ENCODE measurements at regions not wholly inside any gene's neighbourhood (a gene's known extent, or its start where the extent isn't known, plus 50 kb on each side); places are given as distances from the start of the nearest gene placed in this dataset.
"Not testable (repeated sequence)": the region's sequence is repeated elsewhere in the genome, so short reads cannot be mapped to it uniquely, and the experiment has no call there.

DNA sequence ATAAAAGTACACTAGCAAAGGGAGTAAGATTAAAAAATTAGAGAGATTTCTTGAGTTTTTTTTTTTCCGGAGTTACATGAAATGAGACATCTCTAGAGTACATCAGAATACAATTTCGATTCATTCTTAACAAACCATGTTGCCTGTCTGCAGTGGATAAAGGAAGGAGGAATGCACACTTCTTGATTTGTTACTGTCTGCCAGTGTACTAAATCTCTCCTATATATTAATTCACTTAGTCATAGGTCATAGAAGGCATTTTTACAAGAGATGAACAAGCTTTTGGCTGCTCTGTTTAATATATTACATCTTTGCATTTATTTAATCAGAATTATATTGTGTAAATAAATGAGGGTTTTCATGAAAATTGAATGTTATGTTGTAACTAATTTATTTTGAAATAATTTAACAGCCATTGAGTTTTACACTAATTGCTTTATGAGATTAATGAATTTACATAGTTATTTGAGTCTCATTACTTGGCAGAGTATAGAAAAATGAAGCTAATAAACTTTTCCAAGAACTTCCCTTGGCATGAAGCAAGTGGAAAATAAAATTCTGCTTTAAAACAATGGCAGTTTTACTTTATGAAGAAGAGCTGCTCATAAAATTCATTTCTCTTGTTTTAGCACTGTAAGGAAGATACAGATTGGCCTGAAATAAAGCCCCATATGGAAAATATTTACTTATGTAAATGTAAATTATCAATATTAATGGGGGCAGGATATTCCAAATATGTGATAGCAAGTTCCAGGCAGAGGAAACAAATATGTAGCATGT, 1284.7 kb downstream of the BRINP3 start:
- DNase-seq (ENCODE audit: low read depth in 3 of 3), result no peak

DNA sequence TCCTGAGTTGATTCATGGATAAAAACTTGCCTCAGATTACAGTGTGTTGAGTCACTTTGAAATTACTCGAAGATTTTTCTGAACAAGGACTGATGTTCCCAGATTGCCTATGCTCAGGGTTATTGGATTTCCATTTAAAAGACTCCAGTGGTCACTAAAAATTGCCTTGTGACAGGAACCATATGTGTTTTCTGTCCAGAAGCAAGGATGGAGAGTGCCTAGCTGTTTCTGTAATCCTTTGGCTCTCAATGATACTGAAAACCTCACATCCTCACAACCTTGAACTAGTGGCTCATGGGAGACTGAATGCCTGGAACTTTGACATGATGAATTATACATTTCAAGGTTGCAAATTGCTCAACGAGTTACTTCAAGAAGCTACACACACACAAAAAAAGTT, 1271.8 kb downstream of the BRINP3 start:
- DNase-seq (ENCODE audit: low read depth in 3 of 3), result no peak

DNA sequence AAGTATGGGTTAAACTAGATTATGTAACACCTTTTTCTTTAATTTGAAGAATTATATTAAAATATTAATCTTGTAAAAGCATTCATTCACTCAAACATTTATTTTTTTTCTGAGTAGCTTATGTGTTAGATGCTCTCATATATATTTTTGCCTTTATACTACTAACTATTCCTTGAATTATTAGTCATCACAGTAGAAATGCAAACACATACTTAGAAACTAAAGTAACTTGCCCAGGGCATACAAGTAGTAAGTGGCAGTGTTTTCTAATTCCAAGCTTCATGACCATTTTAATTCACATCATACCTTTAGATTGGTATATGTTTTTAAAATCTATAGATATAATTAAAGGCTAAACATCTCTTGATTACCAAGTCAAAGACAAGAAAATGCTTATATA, 1271.0 kb downstream of the BRINP3 start:
- no peak for DNase-seq (ENCODE audit: low read depth in 3 of 3)

DNA sequence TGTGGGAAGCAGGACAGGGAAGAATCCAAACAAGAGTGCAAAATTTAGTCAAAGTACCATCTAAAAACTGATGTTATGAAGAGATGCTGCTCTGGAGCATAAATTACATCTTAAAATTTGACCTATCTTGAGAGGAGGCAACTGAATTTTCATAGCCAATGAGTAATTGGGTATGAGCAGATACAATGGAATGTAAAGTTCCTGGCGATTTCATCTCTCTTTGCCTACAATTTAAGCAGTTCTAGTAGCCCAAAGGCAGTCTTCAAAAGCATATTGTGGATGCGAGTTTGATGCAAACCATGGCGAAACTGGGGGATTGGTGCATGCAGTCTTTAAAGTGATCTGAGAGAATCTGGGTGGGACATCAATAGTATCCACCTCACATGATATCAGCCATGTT, 1265.9 kb downstream of the BRINP3 start:
- DNase-seq (ENCODE audit: low read depth in 3 of 3), result no peak

DNA sequence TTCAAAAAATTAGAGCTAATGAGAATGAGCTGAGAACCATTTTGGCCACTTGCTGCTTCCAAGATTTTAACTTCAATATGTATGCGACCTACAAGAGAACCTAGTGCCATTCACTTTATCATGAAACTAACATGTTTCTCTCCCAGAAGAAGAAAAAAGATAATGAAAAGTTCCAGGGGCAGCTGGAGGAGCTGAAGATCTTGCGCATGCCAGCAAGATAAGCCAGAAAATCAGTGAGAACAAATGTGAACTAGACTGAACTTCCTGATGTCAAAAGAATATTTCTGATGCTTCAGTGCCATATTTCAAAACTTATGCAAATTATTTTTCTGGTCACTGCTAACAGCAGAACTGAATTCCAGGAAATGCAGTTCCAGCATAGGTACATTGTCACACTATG, 1265.1 kb downstream of the BRINP3 start:
- DNase-seq (ENCODE audit: low read depth in 3 of 3), result no peak

DNA sequence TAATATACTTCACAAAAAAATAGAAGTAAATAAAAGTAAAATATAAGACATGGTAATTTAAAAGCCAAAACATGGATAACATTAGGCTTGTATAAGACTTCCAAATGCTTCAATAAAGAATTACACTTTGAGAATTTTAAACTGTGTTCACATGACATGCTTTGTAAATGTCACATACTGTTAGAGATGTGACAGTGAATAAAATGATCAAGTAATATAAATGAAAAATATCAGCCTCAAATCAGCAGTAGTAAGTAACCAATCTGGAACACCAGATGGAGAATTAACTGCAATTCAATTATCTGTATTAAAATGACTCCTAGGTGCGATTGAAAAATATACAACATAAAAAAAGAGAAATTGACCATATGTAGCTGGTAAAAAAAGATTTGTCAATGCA, 1260.8 kb downstream of the BRINP3 start:
- DNase-seq (ENCODE audit: low read depth in 3 of 3), result no peak

DNA sequence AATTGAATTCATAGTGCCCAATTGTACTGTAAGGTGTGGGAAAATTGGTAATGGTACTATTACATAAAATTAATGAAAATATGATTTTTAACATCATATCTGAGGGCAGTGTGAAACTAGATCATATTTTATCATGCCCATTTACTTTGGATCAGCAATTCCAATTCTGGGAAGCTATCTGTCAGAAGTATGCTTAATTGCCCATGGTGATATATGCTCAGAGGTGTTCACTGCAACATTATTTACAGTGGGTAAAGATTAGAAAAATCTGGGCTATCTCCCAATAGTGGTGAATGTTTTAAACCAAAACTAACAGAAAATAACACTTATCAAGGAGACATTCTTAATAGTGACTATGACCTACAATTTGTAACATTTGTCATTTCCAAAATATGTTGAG, 1260.0 kb downstream of the BRINP3 start:
- DNase-seq (ENCODE audit: low read depth in 3 of 3), result no peak

DNA sequence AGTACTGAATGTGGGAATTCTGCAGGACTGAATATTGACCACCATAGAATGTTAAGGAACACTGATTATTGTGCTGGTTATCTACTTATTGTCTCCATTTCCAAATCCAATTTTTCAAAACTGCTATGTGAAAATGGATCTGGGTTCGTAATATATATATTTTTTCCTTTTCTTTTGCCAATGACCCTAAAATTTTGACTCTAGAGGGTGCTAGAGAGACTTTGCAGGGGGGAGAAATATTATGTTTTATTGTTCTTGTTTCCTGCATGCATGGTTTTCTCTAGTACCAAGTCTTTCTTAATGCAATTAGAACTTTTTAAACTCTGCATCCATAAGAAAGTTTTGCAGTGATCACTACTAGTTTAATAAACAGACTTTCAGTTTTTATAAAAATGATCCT, 1256.9 kb downstream of the BRINP3 start:
- DNase-seq (ENCODE audit: low read depth in 3 of 3), result no peak

DNA sequence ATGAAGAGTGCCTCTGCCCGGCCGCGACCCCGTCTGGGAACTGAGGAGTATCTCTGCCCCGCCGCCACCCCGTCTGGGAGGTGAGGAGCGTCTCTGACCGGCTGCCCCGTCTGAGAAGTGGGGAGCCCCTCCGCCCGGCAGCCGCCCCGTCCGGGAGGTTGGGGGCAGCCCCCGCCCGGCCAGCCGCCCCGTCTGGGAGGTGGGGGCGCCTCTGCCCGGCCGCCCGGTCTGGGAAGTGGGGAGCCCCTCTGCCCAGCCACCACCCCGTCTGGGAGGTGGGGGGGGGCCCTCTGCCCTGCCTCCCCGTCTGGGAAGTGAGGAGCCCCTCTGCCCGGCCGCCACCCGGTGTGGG, 1251.9 kb downstream of the BRINP3 start:
- DNase-seq (ENCODE audit: low read depth in 3 of 3), result not testable (repeated sequence)

DNA sequence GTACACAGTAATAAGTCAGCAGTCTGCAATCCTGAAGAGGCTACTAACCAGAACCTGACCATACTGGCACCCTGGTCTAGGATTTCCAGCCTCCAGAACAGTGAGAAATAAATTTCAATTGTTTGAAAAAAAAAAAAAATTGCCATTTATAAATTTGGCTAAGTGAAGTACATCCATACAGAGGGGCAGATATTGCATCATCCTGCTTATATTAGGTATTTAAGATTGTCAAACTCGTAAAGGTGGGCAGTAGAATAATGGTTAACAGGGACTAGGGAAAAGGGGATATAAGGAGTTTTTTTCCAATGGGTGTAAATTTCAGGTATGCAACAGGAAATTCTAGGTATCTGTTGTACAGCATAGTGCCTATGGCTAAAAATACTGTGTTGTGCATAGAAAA, 1250.9 kb downstream of the BRINP3 start:
- no peak for DNase-seq (ENCODE audit: low read depth in 3 of 3)

DNA sequence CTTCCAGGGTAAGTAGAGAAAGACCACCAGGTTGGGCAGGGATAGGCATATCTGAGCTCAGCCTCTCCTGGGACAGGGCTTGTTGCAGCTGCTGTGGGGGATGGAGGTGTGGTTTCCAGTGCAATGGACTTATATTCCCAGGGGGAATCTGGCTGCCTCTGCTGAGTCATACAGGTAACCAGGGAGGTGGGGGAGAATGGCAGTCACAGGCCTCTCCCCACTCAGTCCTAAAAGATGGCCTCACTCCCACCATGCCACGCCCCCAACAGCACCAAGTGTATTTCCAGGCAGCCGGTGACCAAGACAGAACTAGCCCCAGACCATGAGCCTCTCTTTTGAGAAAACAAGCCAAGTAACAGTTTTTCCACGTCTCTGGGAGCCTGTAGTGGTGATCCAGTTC, 1240.7 kb downstream of the BRINP3 start:
- no peak for DNase-seq (ENCODE audit: low read depth in 3 of 3)

DNA sequence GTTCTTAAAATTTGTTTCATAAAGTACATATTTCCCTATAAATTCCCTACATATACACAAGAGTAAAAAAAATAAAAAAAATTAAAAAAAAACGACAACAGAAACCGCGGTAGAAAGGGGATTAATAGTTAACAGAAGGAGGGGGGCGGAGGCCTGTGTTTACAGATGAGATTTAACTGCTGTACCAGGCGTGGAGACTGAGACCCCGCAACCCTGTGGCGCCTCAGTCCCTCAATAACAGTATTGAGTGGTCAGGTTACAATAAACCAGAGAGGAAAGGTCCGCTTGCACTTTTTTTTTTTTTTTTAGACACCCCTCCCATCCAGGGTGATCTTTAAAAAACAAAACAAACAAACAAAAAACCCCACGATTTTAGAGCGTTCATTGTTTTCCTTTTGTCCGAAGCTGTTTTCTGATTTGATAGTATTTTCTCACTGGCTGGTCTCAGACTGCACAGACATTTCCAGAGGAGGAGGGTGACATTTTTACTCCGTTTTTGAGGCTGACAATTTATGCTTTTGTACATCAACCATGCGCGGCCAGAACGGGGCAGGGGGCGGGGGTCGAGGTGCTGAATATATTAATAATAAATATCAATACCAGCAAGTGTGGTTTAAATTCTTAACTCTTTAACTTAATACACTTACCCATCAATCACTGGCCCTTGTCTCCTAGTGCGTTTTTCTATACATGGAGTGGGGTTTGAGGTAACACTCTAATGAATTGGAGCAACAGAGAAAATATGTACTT, 1223.9 kb downstream of the BRINP3 start:
- no peak for DNase-seq (ENCODE audit: low read depth in 3 of 3)

DNA sequence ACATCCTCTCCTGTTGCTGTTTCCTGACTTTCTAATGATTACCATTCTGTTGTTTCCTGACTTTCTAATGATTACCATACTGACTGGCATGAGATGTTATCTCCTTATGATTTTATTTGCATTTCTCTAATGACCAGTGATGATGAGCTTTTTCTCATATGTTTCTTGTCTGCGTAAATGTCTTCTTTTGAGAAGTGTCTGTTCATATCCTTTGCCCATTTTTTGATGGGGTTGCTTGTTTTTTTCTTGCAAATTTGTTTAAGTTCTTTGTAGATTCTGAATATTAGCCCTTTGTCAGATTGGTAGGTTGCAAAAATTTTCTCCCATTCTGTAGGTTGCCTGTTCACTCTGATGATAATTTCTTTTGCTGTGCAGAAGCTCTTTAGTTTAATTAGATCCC, 1216.5 kb downstream of the BRINP3 start:
- DNase-seq (ENCODE audit: low read depth in 3 of 3), result not testable (repeated sequence)

DNA sequence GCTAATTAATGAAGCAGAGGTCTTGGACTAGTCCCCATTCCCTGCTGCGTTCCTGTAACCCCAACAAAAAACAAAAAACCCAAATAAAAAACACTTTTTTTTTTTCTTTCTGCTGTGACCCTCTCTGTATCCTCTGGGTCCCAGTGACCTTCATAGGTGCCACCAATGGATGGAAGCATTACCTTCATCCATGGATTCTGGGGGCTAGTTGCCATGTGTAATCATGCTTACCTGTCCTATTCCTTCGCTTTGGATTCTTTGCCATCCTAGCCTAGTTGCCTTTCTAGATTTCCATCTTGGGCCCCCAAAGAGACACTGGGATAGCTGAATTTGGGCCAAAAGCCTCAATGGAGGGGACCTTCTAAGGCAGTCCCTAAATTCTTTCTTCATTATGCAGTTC, 1208.7 kb downstream of the BRINP3 start:
- DNase-seq (ENCODE audit: low read depth in 3 of 3), result no peak

DNA sequence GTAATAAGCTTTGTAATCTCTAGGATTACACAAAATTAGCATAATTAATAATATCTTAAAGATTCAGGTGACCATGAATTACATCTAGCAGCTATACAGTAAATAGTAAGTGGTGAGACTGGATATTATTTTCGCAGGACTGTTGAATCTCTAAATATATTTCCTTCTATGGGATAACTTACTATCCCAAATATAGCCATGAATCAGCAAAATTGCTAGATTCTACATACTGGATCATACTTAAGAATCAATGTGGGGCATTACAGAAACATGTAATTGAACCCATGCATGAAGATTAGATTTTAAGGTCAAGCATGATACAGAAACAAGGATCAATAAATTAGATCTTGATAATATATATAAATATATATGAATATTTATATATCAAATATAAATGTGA, 1203.4 kb downstream of the BRINP3 start:
- DNase-seq (ENCODE audit: low read depth in 3 of 3), result no peak

DNA sequence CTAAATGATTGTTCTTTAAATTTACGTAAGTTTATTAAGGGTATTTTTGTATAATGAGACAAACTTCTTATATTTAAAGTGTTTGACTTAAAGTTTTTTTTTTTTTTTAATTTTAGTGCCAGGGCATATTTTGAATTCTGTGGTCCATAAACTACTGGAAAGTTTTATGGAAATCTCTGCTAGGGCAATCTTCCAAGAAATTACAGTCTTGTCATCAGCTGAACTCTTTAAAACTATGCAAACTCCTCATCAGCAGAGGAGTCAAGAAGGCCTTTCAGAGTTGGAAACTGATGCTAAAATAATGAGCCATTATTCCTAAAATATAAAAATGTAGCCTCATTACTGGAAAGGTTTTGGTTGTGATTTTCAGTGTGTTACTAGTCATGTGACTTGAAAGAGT, 1201.9 kb downstream of the BRINP3 start:
- DNase-seq (ENCODE audit: low read depth in 3 of 3), result no peak

DNA sequence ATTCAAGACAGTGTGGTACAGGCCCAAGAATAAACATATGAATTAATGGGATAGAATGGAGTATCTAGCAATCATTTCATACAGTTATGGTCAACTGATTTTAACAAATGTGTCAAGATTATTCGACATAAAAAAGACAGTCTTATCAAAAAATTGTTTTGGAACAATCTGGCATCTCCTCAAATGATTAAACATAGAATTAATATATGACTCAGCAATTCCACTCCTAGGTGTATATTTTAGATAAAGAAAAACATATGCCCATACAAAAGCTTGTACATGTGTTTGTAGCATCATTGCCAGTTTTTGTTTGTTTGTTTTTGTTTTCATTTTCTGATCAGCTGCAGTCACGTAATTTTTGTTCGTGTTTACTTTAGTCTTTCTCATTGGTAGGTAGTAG, 1188.3 kb downstream of the BRINP3 start:
- no peak for DNase-seq (ENCODE audit: low read depth in 3 of 3)

DNA sequence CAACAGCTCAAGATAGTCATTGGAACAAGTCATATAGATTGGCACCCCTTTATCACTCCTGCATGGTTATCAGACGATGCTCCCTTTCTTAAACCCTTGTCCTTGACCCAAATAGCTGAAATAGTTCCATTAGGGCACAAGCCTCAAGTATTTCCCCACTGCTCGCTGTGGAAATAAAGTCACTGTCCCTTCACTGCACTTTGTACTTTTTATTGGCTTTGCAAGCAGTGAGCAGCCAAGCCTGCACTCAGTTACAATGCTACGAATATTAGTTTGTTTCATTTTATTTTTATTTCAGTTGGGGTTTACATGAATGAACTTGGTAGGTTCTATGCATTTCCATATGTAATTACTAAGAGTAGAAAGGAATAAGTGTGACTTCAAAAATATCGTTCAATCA, 1176.4 kb downstream of the BRINP3 start:
- no peak for DNase-seq (ENCODE audit: low read depth in 3 of 3)

DNA sequence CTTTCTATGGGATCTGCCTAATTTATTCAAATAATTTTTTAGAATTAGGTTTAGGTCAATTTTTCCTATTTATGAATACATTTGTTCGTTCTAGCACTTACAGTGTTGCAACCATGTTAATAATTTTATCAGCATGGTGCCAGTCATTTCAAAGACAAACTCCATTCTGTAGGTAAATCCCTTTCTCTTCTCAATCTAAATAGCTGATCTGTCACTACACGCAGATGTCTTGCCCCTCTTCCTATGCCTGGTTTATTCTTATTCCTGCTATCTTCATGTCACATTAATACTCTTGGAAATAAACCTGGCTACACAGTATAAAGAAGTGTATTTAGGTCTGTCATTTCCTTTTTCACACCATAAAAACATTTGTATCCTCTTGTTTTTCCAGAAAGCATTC, 1172.4 kb downstream of the BRINP3 start:
- DNase-seq (ENCODE audit: low read depth in 3 of 3), result no peak

DNA sequence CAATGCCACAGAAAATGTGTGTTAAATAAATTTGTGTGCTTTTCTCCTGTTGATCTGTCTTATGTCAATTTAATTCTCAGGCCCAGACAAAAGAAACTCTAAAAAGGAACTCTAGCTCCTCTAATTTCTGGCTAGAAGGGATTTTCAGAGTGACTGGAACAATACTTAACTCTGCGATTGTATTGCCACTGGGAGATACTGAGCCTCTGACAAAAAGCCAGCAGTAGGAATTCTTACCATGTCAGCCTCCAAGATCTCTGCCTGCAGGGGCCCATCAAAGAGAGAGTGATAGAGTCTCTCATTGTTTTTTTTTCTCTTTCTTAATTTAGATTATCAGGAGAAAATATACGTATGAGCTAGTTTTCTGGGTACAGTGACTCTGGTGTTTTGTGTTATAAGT, 1165.7 kb downstream of the BRINP3 start:
- no peak for DNase-seq (ENCODE audit: low read depth in 3 of 3)

DNA sequence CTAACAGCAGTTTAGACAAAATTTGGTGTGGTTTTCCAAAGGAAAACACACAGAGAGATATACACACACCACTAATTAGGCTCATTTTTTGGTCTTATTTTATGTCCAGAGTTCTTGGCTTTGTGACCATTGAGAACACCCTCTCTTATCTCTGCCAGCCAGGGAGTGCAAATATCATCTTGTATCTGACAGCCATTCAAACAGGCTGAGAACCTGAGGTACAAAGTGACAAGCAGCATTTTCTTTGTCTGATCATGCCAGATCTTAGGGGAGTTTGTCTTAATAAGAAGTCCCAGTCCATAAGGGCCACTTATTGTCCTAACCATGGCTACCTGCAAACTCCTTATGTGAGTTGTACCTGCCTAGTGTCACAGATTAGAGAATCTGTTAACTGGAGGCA, 1165.2 kb downstream of the BRINP3 start:
- no peak for DNase-seq (ENCODE audit: low read depth in 3 of 3)

DNA sequence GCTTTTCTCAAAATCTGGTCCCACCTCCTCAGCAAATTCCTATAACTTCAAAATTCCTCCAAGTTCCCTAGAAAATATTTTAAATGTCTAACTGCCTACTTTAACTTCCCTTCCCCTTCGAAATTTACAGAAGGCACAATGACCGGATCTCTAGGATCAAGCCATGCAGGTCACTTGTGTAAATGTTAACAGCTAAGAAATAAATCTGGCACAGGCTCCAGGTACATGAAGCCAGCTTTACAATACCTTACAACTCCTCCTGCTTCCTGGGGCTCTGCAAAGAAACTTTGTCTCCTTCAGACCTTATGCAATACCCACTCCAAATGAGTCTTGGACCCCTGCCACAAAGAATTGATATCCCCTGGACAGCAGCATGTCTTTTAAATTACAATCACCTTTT, 1164.2 kb downstream of the BRINP3 start:
- DNase-seq (ENCODE audit: low read depth in 3 of 3), result no peak

DNA sequence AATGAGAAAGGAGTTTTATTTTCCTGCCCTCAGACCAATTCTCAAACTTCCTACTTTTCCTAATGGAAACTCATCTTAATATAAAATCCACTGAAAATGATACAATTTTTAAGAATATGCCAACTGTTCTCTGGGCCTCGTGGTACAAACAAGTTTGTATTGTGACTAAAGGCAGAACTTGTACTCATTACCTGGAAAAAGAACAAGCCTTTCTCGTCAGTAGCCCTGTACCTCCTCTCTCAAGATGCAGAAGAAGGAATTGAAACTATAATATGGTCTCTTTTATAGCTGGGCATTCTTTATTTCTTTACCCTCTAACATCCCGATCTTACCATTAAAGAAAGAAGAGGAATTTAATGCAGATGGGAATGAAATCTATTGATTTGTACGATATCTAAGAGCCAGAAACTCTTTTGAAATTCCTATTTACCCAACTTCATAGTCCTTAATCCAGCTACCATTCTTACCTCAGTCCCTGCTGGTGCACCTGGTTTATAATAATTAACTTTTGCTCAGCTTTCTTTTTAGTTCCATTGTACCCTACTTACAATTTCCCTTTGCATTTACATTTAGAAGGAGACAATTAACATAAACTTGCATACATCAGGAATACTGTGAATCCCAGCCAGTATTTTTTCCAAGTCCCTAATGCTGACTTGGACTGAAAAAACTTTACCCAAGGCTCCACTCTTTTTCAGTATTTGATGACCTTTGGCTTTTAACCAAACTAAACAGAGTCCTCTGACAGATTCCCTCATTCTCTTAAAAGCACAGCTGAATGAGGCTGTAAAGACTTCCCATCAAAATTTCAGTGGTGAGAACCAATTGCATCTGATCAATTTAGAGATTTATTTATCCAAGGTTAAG, 1162.4 kb downstream of the BRINP3 start:
- DNase-seq (ENCODE audit: low read depth in 3 of 3), result no peak

Measured in stimulated activated CD4-positive, alpha-beta T cell treated with anti-CD3 and anti-CD28 coated beads, TNF-alpha, amount 100 ng/mL, for 48 hours (primary cell).